ENCODE measurements at regions not wholly inside any gene's neighbourhood (a gene's known extent, or its start where the extent isn't known, plus 50 kb on each side); places are given as distances from the start of the nearest gene placed in this dataset.
A peak's percentile ranks its signal among the peaks of the same experiment; 100 is the strongest.
"Not testable (repeated sequence)": the region's sequence is repeated elsewhere in the genome, so short reads cannot be mapped to it uniquely, and the experiment has no call there.

- H3K4me3 ChIP-seq (replicated peaks in 1 of 2; ENCODE audit: low read depth in 2 of 2, low read length in 2 of 2), result no peak overlapping the region
- DNase-seq (ENCODE audit: low read depth in 2 of 2), result peak in 1 of 2 donors; percentile 9
- no peak for TF ChIP-seq CTCF (IDR thresholded peaks at IDR 0.05; ENCODE audit: low read depth, low read length)
Measured at GRCh38 chrX:131650637-131651410, 107.0 kb downstream of the OR13H1 start.

- H3K4me3 ChIP-seq (replicated peaks in 1 of 2; ENCODE audit: low read depth in 2 of 2, low read length in 2 of 2); DNase-seq (ENCODE audit: low read depth in 2 of 2): not testable (repeated sequence)
Measured at GRCh38 chrX:131663726-131664125, 119.9 kb downstream of the OR13H1 start.

- H3K4me3 ChIP-seq (replicated peaks in 1 of 2; ENCODE audit: low read depth in 2 of 2, low read length in 2 of 2), result no peak overlapping the region
- DNase-seq (ENCODE audit: low read depth in 2 of 2), result no peak
- no peak for TF ChIP-seq CTCF (IDR thresholded peaks at IDR 0.05; ENCODE audit: low read depth, low read length)
Measured at GRCh38 chrX:131671735-131672134, 127.9 kb downstream of the OR13H1 start.

- peak in 1 of 2 donors; percentile 30 for DNase-seq (ENCODE audit: low read depth in 2 of 2)
- no peak overlapping the region for H3K4me3 ChIP-seq (replicated peaks in 1 of 2; ENCODE audit: low read depth in 2 of 2, low read length in 2 of 2)
- peak; percentile 54 for TF ChIP-seq CTCF (IDR thresholded peaks at IDR 0.05; ENCODE audit: low read depth, low read length)
Measured at GRCh38 chrX:131675596-131676194, 131.8 kb downstream of the OR13H1 start.

- peak; percentile 19 to 26 for DNase-seq (ENCODE audit: low read depth in 2 of 2)
- no peak overlapping the region for H3K4me3 ChIP-seq (replicated peaks in 1 of 2; ENCODE audit: low read depth in 2 of 2, low read length in 2 of 2)
- TF ChIP-seq CTCF (IDR thresholded peaks at IDR 0.05; ENCODE audit: low read depth, low read length), result peak; percentile 52
Measured at GRCh38 chrX:131677655-131678628, 134.1 kb downstream of the OR13H1 start.

GRCh38 chrX:131682735-131683134 is 138.9 kb downstream of the OR13H1 start:
- H3K4me3 ChIP-seq (replicated peaks in 1 of 2; ENCODE audit: low read depth in 2 of 2, low read length in 2 of 2); DNase-seq (ENCODE audit: low read depth in 2 of 2): not testable (repeated sequence)

- no peak for TF ChIP-seq CTCF (IDR thresholded peaks at IDR 0.05; ENCODE audit: low read depth, low read length)
- DNase-seq (ENCODE audit: low read depth in 2 of 2), result no peak
- no peak overlapping the region for H3K4me3 ChIP-seq (replicated peaks in 1 of 2; ENCODE audit: low read depth in 2 of 2, low read length in 2 of 2)
Measured at GRCh38 chrX:131693359-131693758, 149.5 kb downstream of the OR13H1 start.

- not testable (repeated sequence) for H3K4me3 ChIP-seq (replicated peaks in 1 of 2; ENCODE audit: low read depth in 2 of 2, low read length in 2 of 2); DNase-seq (ENCODE audit: low read depth in 2 of 2)
Measured at GRCh38 chrX:131696989-131697388, 153.1 kb downstream of the OR13H1 start.

Data from cardiac fibroblast (primary cell).